ENCODE measurements at regions not wholly inside any gene's neighbourhood (a gene's known extent, or its start where the extent isn't known, plus 50 kb on each side); places are given as distances from the start of the nearest gene placed in this dataset.

GRCh38 chr7:15049157-15049556, 146.6 kb upstream of the DGKB start:
- no peaks in the 10 kb centered on the region for H3K36me3 ChIP-seq (ENCODE audit: control insufficient read depth in 2 of 2, insufficient read depth in 1 of 2, low read length in 2 of 2)
- ChIA-PET POLR2A (no interaction called here), CTCF (no interaction called here)
- no peak overlapping the region for H3K4me3 ChIP-seq (ENCODE audit: low read depth, low read length)
- no peaks in the 10 kb centered on the region for H3K4me1 ChIP-seq (ENCODE audit: control insufficient read depth, insufficient read depth, low read length)
- no peaks in the 10 kb centered on the region for H3K9me3 ChIP-seq (ENCODE audit: control insufficient read depth, insufficient read depth, low read depth, low read length)
- H3K27ac ChIP-seq (ENCODE audit: extremely low read depth, low read depth, low read length), result no peak overlapping the region
- no peak for TF ChIP-seq HOXA7 (CRISPR knock-in tag; IDR thresholded peaks at IDR 0.05; ENCODE audit: borderline replicate concordance)
- TF ChIP-seq ZNF660 (tag by site-specific recombination; IDR thresholded peaks at IDR 0.05), result no peak
- TF ChIP-seq, protein P1, sequence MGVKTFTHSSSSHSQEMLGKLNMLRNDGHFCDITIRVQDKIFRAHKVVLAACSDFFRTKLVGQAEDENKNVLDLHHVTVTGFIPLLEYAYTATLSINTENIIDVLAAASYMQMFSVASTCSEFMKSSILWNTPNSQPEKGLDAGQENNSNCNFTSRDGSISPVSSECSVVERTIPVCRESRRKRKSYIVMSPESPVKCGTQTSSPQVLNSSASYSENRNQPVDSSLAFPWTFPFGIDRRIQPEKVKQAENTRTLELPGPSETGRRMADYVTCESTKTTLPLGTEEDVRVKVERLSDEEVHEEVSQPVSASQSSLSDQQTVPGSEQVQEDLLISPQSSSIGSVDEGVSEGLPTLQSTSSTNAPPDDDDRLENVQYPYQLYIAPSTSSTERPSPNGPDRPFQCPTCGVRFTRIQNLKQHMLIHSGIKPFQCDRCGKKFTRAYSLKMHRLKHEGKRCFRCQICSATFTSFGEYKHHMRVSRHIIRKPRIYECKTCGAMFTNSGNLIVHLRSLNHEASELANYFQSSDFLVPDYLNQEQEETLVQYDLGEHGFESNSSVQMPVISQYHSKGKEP (tag by site-specific recombination; IDR thresholded peaks at IDR 0.05), result no peak
- TF ChIP-seq PRDM1 (tag by site-specific recombination; IDR thresholded peaks at IDR 0.05), result no peak
- no peak for TF ChIP-seq ZNF214 (tag by site-specific recombination; IDR thresholded peaks at IDR 0.05; ENCODE audit: borderline replicate concordance)
- no peak for TF ChIP-seq PRDM10 (tag by site-specific recombination; IDR thresholded peaks at IDR 0.05)
- TF ChIP-seq ZSCAN23 (tag by site-specific recombination; IDR thresholded peaks at IDR 0.05), result no peak
- no peak for TF ChIP-seq ZNF654 (tag by site-specific recombination; IDR thresholded peaks at IDR 0.05; ENCODE audit: low read depth)
- no peak for TF ChIP-seq ZNF274 (IDR thresholded peaks at IDR 0.05; ENCODE audit: low read length)
- no peak for TF ChIP-seq ZNF274 (tag by site-specific recombination; IDR thresholded peaks at IDR 0.05; ENCODE audit: borderline replicate concordance)
- TF ChIP-seq GFI1B (tag by site-specific recombination; IDR thresholded peaks at IDR 0.05), result no peak
- no peak for TF ChIP-seq ZNF529 (tag by site-specific recombination; IDR thresholded peaks at IDR 0.05; ENCODE audit: insufficient replicate concordance)
- TF ChIP-seq KLF7 (tag by site-specific recombination; IDR thresholded peaks at IDR 0.05; ENCODE audit: borderline replicate concordance), result no peak
- no peak for TF ChIP-seq ZIC2 (tag by site-specific recombination; IDR thresholded peaks at IDR 0.05)
- no peak for TF ChIP-seq IKZF3 (tag by site-specific recombination; IDR thresholded peaks at IDR 0.05)
- TF ChIP-seq ZFP41 (tag by site-specific recombination; IDR thresholded peaks at IDR 0.05; ENCODE audit: borderline replicate concordance), result no peak
- TF ChIP-seq ZNF335 (tag by site-specific recombination; conservative IDR thresholded peaks at IDR 0.05), result no peak

DNA sequence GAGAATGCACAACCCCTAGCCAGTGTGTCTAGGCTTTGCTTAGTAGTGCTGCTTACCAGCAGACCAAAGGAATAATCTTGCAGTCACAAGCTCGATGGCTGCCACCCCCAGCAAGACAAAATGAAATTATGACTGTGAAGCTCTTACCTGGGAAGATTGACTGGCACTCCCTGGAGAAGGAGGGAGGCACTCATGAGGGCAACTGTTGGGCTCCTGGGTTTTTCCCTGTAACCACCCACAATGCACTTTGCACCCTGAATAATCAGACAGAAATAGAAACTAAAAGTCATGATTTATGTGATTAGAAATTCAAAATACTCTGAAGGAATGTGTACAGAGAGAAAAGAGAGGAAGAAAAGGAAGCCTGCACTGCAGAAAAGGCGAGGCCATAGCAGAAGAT, 144.3 kb upstream of the DGKB start:
- POLR2A ChIA-PET, result no interaction called here
- Histone ChIP-seq H3K4me3 (ENCODE audit: low read depth, low read length) (no peak overlapping the region), H3K4me1 (ENCODE audit: control insufficient read depth, insufficient read depth, low read length) (no peaks in the 10 kb centered on the region), H3K27ac (ENCODE audit: extremely low read depth, low read depth, low read length) (no peak overlapping the region), H3K9me3 (ENCODE audit: control insufficient read depth, insufficient read depth, low read depth, low read length) (no peaks in the 10 kb centered on the region), H3K36me3 (ENCODE audit: control insufficient read depth in 2 of 2, insufficient read depth in 1 of 2, low read length in 2 of 2) (no peaks in the 10 kb centered on the region)
- TF ChIP-seq ZNF596 (tag by site-specific recombination; IDR thresholded peaks at IDR 0.05) (no peak), ZNF785 (tag by site-specific recombination; IDR thresholded peaks at IDR 0.05) (no peak), OSR2 (tag by site-specific recombination; IDR thresholded peaks at IDR 0.05) (no peak), TSHZ1 (tag by site-specific recombination; IDR thresholded peaks at IDR 0.05; ENCODE audit: borderline replicate concordance) (no peak), WT1 (tag by site-specific recombination; IDR thresholded peaks at IDR 0.05) (no peak), SP3 (tag by site-specific recombination; IDR thresholded peaks at IDR 0.05) (no peak), PRDM4 (tag by site-specific recombination; IDR thresholded peaks at IDR 0.05) (no peak), ZNF600 (tag by site-specific recombination; IDR thresholded peaks at IDR 0.05) (no peak), SP2 (tag by site-specific recombination; IDR thresholded peaks at IDR 0.05) (no peak), HOXA7 (CRISPR knock-in tag; IDR thresholded peaks at IDR 0.05; ENCODE audit: borderline replicate concordance) (no peak), SETDB1 (IDR thresholded peaks at IDR 0.05; ENCODE audit: insufficient read length, low read length) (no peak)
- CTCF ChIA-PET, result no interaction called here
